GM18868 (cell line): ENCODE measurements at regions not wholly inside any gene's neighbourhood (a gene's known extent, or its start where the extent isn't known, plus 50 kb on each side); places are given as distances from the start of the nearest gene placed in this dataset.

Source experiments
- ATAC-seq: cut with Tn5 transposase; IDR thresholded peaks from one replicate; pipeline ENCODE4 v1.9.1; 2021; ENCODE audit warnings: mild to moderate bottlenecking, moderate library complexity; ENCODE audit not compliant: unreplicated experiment

DNA sequence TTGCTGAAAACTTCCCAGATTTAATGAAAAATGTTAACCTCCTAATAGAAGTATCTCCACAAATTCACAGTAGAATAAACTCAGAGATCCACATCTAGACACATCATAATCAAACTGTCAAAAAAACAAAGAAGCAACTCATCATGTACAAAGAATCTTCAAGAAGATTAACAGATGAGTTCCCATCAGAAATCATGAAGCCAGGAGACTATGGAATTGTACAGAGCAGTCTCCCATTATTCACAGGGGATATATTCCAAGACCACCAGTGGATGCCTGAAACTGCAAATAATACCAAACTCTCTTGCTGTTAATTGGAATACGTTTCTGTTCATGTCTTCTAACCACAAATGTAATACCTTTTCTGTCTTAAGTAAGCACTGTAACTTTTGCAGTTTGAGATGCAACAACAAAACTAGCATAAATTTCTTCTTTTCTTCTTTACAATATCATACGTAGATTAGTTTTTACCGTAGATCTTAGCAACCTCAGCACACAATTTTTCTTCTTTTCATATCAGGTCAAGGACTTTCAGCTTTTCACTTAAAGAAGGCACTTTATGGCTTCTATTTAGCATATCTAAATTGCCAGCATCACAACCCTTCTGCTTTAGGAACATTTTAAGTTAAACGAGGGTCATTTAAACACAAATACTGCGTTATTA, 70.3 kb upstream of the MIR17HG start:
- no peak for ATAC-seq

DNA sequence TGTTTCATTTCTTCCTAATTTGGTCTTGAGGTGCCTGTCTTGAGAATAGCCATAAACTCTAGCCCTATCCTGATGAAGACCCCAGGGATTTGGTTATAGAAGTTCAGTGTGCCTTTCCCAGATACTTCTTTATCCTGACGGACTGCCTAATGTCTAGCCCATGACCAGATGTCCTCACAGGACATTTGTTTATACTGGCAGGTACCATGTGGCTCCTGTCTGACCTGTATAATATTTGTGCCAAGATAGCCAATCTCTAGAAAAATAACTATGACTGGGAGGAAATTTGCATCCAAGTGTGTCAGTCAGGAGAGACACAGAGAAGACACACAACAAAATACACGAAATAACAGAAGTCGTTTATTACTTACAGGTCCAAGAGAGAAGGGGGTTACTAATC, 69.2 kb upstream of the MIR17HG start:
- no peak for ATAC-seq

DNA sequence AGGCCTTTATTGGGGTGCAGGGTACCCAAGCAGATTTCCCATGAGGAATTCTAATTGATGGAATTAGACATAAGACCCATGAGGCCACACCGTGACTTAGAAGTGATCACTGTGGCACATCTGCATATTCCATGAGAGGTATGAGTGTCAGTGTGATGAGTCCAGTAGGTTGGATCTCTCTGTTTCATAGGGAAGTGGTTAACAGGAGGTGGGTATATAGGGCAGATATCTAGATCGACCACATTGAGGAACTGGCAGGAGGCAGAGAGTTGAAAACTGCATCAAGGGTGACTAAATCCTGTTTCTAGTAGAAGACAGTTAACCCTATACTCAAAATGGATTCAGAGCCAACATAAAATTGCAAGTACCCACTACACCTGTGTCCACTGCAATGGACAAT, 68.6 kb upstream of the MIR17HG start:
- peak; percentile 87 for ATAC-seq

DNA sequence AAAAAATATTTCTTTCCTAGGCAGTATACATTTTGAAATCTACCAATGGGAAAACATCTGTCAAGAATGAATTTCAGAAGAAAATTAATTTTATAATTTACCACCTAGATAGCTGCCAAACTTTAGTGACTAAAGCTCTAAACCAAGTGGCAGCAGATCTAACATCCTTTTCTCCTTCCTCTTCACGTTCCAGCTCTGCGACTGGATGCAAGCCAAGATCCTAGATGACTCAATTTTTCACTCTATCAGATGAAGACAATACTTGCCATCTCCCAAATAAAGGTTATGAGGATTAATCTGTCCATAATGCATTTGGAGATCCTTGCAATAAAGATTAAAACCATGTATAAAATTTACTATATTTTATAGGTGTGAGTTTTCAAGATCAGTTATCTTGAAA, 66.7 kb upstream of the MIR17HG start:
- no peak for ATAC-seq

DNA sequence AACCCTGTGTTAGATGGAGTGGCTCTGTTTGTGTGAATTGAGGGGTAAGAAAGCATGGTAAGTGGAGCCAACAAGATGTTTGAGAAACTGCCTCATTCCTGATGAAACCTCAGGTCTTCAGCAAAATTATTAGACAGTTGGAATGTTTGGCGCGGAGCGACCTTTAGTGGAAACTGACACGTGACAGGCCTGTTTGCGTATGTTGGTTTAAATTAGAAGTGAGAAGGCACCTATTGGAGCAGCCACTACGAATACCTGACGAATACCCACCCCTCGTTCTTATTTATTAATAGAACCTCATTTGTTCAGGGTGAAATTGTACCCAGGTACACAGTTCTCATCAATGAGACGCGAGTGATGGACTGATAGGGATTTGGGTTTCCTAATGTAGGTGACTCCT, 63.2 kb upstream of the MIR17HG start:
- no peak for ATAC-seq

DNA sequence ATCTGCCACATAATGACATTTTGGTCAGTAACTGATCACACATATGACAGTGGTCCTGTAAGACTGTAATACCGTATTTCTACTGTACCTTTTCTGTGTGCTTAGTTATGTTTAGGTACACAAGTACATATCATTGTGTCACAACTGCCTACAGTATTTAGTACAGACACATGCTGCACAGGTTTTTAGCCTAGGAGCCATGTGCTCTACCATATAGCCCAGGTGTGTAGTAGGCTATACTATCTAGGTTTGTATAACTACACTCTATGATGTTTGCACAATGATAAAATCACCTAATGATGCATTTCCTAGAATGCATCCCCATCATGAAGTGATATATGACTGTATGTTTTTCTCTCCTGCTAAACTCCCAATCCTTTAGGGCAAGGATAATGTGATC, 61.2 kb upstream of the MIR17HG start:
- ATAC-seq = no peak

DNA sequence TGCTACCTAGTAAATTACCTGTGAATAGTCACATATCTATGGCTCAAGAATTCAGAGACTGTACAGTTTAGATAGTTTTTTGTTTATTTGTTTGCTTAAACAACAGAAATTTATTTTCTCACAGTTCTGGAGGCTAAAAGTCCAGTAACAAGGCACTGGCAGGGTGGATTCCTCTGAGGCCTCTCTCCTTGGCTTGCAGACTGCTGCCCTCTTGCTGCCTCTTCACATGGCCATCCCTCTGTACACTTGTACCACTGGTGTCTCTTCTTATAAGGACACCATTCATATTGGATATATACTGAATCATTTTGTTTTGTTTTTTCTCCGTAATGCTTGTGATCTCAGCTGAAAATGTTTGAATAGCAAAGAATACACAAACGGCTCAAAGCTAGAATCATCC, 56.4 kb upstream of the MIR17HG start:
- ATAC-seq = no peak

DNA sequence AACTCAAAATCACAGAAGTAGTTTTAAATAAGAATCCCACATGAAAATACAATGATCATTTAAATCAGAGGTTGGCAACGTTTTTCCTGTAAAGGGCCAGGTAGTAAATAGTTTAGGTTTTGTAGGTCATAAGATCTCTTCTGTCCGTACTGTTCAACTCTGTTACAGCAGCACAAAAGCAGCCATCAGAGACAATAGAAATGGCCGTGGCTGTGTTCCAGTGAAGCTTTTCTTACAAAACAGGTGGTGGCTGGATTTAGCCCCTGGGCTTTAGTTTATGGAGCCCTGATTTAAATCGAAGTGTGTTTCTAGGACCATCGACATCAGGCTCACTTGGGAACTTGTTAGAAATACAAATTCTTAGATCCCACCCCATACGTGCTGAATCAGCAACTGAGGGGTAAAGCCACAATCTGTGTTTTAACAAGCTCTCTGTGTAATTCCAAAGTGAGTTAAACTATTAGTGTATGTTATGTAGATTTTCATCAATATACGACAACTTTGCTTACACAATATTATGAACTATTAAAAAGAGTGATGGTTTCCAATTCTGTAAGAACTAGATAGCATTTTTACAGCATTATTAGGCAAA, 54.8 kb upstream of the MIR17HG start:
- ATAC-seq = no peak

DNA sequence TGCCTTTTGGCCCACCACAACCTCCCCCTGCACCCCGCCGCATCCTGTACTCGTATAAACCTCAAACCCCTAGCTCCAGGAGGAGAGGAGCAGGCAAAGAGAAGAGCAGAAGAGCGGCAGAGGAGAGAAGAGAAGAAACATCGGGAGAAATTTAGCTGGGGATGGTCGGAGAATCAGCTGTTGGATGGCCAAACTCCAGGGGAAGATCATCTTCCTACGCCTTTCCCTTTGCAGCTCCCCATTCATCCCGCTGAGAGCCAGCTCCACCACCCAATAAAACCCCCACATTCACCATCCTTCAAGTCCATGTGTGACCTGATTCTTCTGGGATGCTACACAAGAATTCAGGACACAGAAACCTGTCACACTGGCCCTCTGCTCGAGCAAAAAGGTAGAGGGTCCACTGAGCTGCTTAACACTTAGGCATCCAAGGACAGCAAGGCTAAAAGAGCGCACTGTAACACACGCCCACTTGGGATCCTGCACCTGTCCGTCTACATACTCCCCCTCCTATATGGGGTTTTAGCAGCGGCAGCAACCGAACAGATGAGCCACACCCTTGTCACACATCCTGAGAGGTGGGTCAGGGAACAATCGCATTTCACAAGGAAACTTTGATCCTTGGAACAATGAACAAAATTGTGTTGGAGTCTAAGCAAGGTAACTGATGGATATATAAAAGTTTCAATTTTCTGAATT, 51.6 kb upstream of the MIR17HG start:
- no peak for ATAC-seq

DNA sequence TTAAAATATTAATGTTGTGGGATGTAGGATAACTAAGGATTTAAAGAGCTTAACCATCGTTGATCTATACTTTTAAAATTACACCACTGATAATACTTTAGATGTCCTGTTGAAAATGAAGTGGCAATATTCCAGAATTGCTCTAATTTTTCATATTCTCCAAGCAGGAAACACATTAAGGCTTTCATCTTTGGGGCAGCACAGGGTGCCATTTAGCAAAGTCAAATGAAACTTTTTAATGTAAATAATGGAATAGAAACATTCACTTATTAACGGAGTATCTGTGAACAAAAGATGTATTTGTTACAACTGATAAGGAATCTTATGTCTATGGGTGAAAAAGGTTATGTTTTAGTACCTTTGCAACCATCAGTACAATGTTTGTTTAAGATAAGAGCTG, 50.0 kb upstream of the MIR17HG start:
- no peak for ATAC-seq
